ENCODE measurements at regions not wholly inside any gene's neighbourhood (a gene's known extent, or its start where the extent isn't known, plus 50 kb on each side); places are given as distances from the start of the nearest gene placed in this dataset.

- TF ChIP-seq POLR2A (IDR thresholded peaks at IDR 0.05; ENCODE audit: extremely low read depth, insufficient read length) (no peak), CTCF (IDR thresholded peaks at IDR 0.05; ENCODE audit: low read depth, low read length) (no peak), MAX (IDR thresholded peaks at IDR 0.05; ENCODE audit: low read depth, low read length) (no peak)
Observed at GRCh38 chr14:106511800-106512198, 985.4 kb downstream of the TMEM121 start.

Data from NB4 (cell line).